Tibial nerve (tissue), 4 donors: ENCODE measurements at regions not wholly inside any gene's neighbourhood (a gene's known extent, or its start where the extent isn't known, plus 50 kb on each side); places are given as distances from the start of the nearest gene placed in this dataset.

ENCODE experiments used
- CTCF ChIP-seq, 5 experiments: fragments of 200-600 bp in 3 of 5; fragments of 450-650 bp in 2 of 5; sonication (generic) in 3 of 5; IDR thresholded peaks; one replicate each; pipeline ENCODE4 v1.5.1; 2016 to 2019; ENCODE audit warnings: antibody characterized with exemption in 5 of 5, mild to moderate bottlenecking in 3 of 5, moderate library complexity in 2 of 5
- EP300 ChIP-seq, 2 donors: sonication (generic); formaldehyde crosslinking; IDR thresholded peaks; one replicate each; pipeline ENCODE4 v1.6.1; 2017; ENCODE audit warnings: antibody characterized with exemption in 2 of 2, mild to moderate bottlenecking in 1 of 2
- POLR2A ChIP-seq, 2 donors: fragments of 450-650 bp; IDR thresholded peaks; one replicate each; pipeline ENCODE4 v1.6.1; 2017; ENCODE audit warnings: antibody characterized with exemption in 2 of 2, mild to moderate bottlenecking in 2 of 2, moderate library complexity in 2 of 2

DNA sequence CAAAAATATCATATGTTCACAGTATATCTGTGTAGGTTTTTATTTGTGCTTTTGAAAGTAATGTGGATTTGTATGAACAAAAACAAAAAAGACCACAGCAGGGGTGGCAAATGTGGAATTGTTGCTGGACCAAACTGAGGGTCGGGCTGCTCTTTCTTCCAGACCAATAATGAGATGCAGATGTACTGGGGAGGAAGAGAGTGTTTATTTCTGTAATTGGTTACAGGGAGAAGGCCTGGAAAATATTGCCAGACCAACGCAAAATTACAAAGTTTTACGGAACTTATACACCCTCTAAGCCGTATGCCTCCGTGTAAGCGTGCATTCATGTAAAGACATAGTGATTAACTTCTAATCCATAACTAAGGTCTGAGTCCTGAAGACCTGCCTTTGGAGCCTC, 353.9 kb upstream of the C16orf82 start:
- TF ChIP-seq CTCF (IDR thresholded peaks at IDR 0.05) (no peak), POLR2A (IDR thresholded peaks at IDR 0.05) (no peak), EP300 (IDR thresholded peaks at IDR 0.05) (no peak)
